HUES48 (cell line): ENCODE measurements at regions not wholly inside any gene's neighbourhood (a gene's known extent, or its start where the extent isn't known, plus 50 kb on each side); places are given as distances from the start of the nearest gene placed in this dataset.

Experiments
- H3K27ac ChIP-seq: one replicate; pipeline ENCODE4 v1.7.0; 2013; ENCODE audit warnings: low read depth, low read length, inconsistent platforms
- H3K27me3 ChIP-seq: 2 replicates; pipeline ENCODE4 v1.6.1; 2013; ENCODE audit warnings: mild to moderate bottlenecking, low read length; ENCODE audit not compliant: control insufficient read depth, insufficient read depth
- H3K36me3 ChIP-seq: 2 replicates; pipeline ENCODE4 v1.6.1; 2013; ENCODE audit warnings: low read length; ENCODE audit not compliant: control insufficient read depth, insufficient read depth
- H3K4me1 ChIP-seq: 2 replicates; pipeline ENCODE4 v1.6.1; 2013; ENCODE audit warnings: mild to moderate bottlenecking, low read length; ENCODE audit not compliant: control insufficient read depth, insufficient read depth
- H3K4me3 ChIP-seq: 2 replicates; pipeline ENCODE4 v1.5.1; 2013; ENCODE audit warnings: mild to moderate bottlenecking, low read depth, low read length
- H3K9ac ChIP-seq: 2 replicates; pipeline ENCODE4 v1.6.1; 2013; ENCODE audit warnings: mild to moderate bottlenecking, low read depth, low read length, moderate library complexity
- H3K9me3 ChIP-seq: 2 replicates; pipeline ENCODE4 v1.6.1; 2013; ENCODE audit warnings: low read length; ENCODE audit not compliant: control insufficient read depth, insufficient read depth

GRCh38 chrX:20414762-20415445, 148.2 kb upstream of the RPS6KA3 start:
- Histone ChIP-seq H3K9ac (no peak overlapping the region), H3K27me3 (no peaks in the 10 kb centered on the region), H3K9me3 (no peaks in the 10 kb centered on the region), H3K4me3 (no peak overlapping the region), H3K27ac (no peak overlapping the region), H3K4me1 (no peaks in the 10 kb centered on the region), H3K36me3 (no peaks in the 10 kb centered on the region)

GRCh38 chrX:20414066-20414465, 147.4 kb upstream of the RPS6KA3 start:
- H3K27ac ChIP-seq: no peak overlapping the region
- H3K27me3 ChIP-seq: no peaks in the 10 kb centered on the region
- no peak overlapping the region for H3K9ac ChIP-seq
- H3K9me3 ChIP-seq: no peaks in the 10 kb centered on the region
- no peaks in the 10 kb centered on the region for H3K36me3 ChIP-seq
- no peak overlapping the region for H3K4me3 ChIP-seq
- H3K4me1 ChIP-seq: no peaks in the 10 kb centered on the region

GRCh38 chrX:20412871-20413486, 146.3 kb upstream of the RPS6KA3 start:
- Histone ChIP-seq H3K27ac (no peak overlapping the region), H3K4me3 (no peak overlapping the region), H3K9ac (no peak overlapping the region), H3K4me1 (no peaks in the 10 kb centered on the region), H3K9me3 (no peaks in the 10 kb centered on the region), H3K27me3 (no peaks in the 10 kb centered on the region), H3K36me3 (no peaks in the 10 kb centered on the region)

GRCh38 chrX:20410540-20410939, 143.8 kb upstream of the RPS6KA3 start:
- Histone ChIP-seq H3K27me3 (no peaks in the 10 kb centered on the region), H3K4me1 (no peaks in the 10 kb centered on the region), H3K36me3 (no peaks in the 10 kb centered on the region), H3K27ac (no peak overlapping the region), H3K4me3 (no peak overlapping the region), H3K9me3 (no peaks in the 10 kb centered on the region), H3K9ac (no peak overlapping the region)

GRCh38 chrX:20409991-20410390, 143.3 kb upstream of the RPS6KA3 start:
- H3K27ac ChIP-seq: no peak overlapping the region
- H3K4me1 ChIP-seq: no peaks in the 10 kb centered on the region
- H3K9ac ChIP-seq: no peak overlapping the region
- no peaks in the 10 kb centered on the region for H3K36me3 ChIP-seq
- no peak overlapping the region for H3K4me3 ChIP-seq
- H3K27me3 ChIP-seq: no peaks in the 10 kb centered on the region
- H3K9me3 ChIP-seq: no peaks in the 10 kb centered on the region

- Histone ChIP-seq H3K36me3 (no peaks in the 10 kb centered on the region), H3K9me3 (no peaks in the 10 kb centered on the region), H3K4me3 (no peak overlapping the region), H3K27me3 (no peaks in the 10 kb centered on the region), H3K27ac (no peak overlapping the region), H3K9ac (no peak overlapping the region), H3K4me1 (no peaks in the 10 kb centered on the region)
These were observed 136.2 kb upstream of the RPS6KA3 start for GRCh38 chrX:20402956-20403355.

- H3K36me3 ChIP-seq: no peaks in the 10 kb centered on the region
- H3K9ac ChIP-seq: no peak overlapping the region
- H3K27ac ChIP-seq: no peak overlapping the region
- no peaks in the 10 kb centered on the region for H3K9me3 ChIP-seq
- H3K4me3 ChIP-seq: no peak overlapping the region
- no peaks in the 10 kb centered on the region for H3K4me1 ChIP-seq
- no peaks in the 10 kb centered on the region for H3K27me3 ChIP-seq
These were observed 133.2 kb upstream of the RPS6KA3 start for GRCh38 chrX:20399728-20400414.

- no peaks in the 10 kb centered on the region for H3K4me1 ChIP-seq
- H3K9ac ChIP-seq: no peak overlapping the region
- no peak overlapping the region for H3K27ac ChIP-seq
- no peaks in the 10 kb centered on the region for H3K27me3 ChIP-seq
- H3K36me3 ChIP-seq: no peaks in the 10 kb centered on the region
- H3K9me3 ChIP-seq: no peaks in the 10 kb centered on the region
- H3K4me3 ChIP-seq: no peak overlapping the region
These were observed 130.9 kb upstream of the RPS6KA3 start for GRCh38 chrX:20397587-20397986.

GRCh38 chrX:20394451-20394850, 127.7 kb upstream of the RPS6KA3 start:
- no peaks in the 10 kb centered on the region for H3K36me3 ChIP-seq
- no peaks in the 10 kb centered on the region for H3K4me1 ChIP-seq
- no peak overlapping the region for H3K27ac ChIP-seq
- no peak overlapping the region for H3K9ac ChIP-seq
- H3K4me3 ChIP-seq: no peak overlapping the region
- H3K9me3 ChIP-seq: no peaks in the 10 kb centered on the region
- H3K27me3 ChIP-seq: no peaks in the 10 kb centered on the region

GRCh38 chrX:20393944-20394343, 127.2 kb upstream of the RPS6KA3 start:
- H3K36me3 ChIP-seq: no peaks in the 10 kb centered on the region
- no peaks in the 10 kb centered on the region for H3K4me1 ChIP-seq
- no peaks in the 10 kb centered on the region for H3K9me3 ChIP-seq
- no peak overlapping the region for H3K9ac ChIP-seq
- H3K27me3 ChIP-seq: no peaks in the 10 kb centered on the region
- no peak overlapping the region for H3K4me3 ChIP-seq
- H3K27ac ChIP-seq: no peak overlapping the region

GRCh38 chrX:20388594-20388993, 121.9 kb upstream of the RPS6KA3 start:
- Histone ChIP-seq H3K4me3 (no peak overlapping the region), H3K9ac (no peak overlapping the region), H3K27me3 (no peaks in the 10 kb centered on the region), H3K36me3 (no peaks in the 10 kb centered on the region), H3K27ac (no peak overlapping the region), H3K9me3 (no peaks in the 10 kb centered on the region), H3K4me1 (no peaks in the 10 kb centered on the region)
